Erythroblast (primary cell): ENCODE measurements at regions not wholly inside any gene's neighbourhood (a gene's known extent, or its start where the extent isn't known, plus 50 kb on each side); places are given as distances from the start of the nearest gene placed in this dataset.

ENCODE experiments used
- GATA1 ChIP-seq: IDR thresholded peaks from 2 replicates; pipeline ENCODE4 v1.6.1; 2011; ENCODE audit warnings: low read depth, mild to moderate bottlenecking, control low read depth, low read length, moderate library complexity
- POLR2A ChIP-seq: IDR thresholded peaks from 2 replicates; pipeline ENCODE4 v1.6.1; 2011; ENCODE audit warnings: mild to moderate bottlenecking, low read length

DNA sequence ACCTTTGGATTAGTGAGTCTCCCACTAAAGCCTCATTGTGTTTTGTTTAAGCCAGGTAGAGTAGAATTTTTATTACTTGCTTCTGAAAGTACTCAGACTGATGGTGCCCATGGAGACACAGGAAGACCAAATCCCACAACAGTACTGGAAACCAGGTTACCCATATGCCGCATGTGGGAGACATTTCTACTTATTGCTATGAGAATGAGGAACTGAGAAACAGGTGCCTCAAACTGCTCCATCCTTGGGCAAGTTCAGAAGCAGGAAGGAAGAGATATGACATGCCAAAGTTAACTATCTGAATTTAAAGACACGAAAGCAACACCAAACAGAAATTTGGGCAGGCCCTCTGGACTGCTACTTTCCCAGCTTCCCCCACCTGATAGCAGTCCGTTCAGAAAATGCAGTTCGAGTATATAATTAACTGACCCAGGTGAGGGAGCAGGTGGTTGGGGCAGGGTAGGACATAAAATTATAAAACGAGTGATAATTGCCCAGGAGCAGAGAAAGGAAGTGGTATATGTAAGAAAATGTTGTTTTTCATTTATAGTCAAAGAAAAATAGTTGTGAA is 382.3 kb upstream of the MTPN start:
- TF ChIP-seq GATA1 (no peak), POLR2A (no peak)
